GM18507 (cell line): ENCODE measurements at regions not wholly inside any gene's neighbourhood (a gene's known extent, or its start where the extent isn't known, plus 50 kb on each side); places are given as distances from the start of the nearest gene placed in this dataset.

ENCODE experiments used
- DNase-seq: peaks from one replicate; pipeline ENCODE4 v3.0.0; 2011; ENCODE audit warnings: low read depth; ENCODE audit not compliant: insufficient read length; ENCODE audit errors: extremely low spot score
- FAIRE-seq: peaks from 2 replicates; lab custom pipeline; 2011; peaks lifted over from hg19 to GRCh38; lab: Jason Lieb, UNC

GRCh38 chr2:9780368-9781130, 62.7 kb upstream of the TAF1B start:
- FAIRE-seq (no peak), DNase-seq (no peak)

- no peak for FAIRE-seq
- no peak for DNase-seq
Observed at GRCh38 chr2:9781252-9781651, 62.0 kb upstream of the TAF1B start.

GRCh38 chr2:9782197-9782719, 61.0 kb upstream of the TAF1B start:
- DNase-seq = no peak

DNA sequence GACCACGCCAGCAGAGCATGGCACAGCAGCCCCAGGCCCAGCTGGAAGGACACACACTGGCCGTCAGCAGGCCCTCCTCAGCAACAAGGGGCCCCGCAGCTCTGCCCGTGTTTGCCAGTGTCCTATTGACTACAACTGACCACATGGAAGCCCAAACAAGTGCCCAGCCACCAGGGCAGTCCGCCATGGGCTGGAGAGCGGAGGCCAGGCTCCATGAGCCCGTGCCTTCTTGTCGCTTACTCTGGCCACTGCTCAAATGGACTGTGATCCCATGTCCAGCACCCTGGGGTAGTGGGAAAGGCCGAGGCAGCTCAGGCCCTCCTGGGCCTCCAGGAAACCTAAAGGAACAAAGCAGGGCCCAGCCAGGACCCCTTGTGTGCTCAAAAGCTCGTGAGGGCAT, 53.9 kb upstream of the TAF1B start:
- FAIRE-seq (no peak), DNase-seq (no peak)

More at GRCh38 chr2:9782197-9782719, 61.0 kb upstream of the TAF1B start:
- FAIRE-seq = no peak

DNA sequence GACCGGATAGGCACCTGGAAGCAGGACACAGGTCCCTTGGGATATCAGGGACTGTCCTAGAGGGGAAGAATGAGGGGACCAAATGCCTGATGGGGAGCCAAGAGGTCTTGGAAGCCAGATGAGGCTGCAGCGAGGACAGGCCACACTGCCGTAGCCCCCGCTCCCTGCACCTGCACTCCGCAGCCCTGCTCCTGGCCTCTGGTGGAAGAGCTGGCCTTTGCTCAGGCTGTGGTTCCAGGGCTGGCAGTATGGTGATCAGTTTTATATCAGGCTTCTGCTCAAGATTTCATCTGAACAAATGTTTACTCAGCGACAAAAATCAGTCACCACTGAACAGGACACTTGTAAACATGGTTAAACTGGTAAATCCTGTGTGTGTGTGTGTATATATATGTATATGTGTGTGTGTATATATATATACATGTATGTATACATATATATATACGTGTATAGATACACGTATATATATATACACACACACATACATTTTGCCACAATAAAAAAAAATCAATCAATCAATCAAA, 52.5 kb upstream of the TAF1B start:
- FAIRE-seq (no peak), DNase-seq (no peak)

DNA sequence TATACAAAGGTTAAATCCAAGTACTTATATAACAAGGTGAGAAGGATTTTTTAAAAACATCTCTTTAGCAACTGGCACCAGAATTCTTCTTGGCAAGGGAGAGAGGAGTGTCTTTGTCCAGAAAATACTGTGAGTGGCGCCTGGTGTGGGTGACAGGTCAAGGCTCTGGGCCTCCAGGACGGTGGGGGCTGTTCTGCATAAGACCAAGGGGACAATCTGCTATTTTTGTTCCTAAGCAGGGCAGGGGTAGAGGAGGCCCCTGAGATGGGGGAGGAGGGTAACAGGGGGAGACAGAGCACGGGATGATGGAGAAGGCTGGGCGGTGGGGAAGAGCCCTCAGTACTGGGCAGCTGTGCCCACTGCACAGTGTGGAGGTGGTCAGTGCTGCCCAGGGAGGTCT, 51.6 kb upstream of the TAF1B start:
- no peak for FAIRE-seq
- DNase-seq = no peak

DNA sequence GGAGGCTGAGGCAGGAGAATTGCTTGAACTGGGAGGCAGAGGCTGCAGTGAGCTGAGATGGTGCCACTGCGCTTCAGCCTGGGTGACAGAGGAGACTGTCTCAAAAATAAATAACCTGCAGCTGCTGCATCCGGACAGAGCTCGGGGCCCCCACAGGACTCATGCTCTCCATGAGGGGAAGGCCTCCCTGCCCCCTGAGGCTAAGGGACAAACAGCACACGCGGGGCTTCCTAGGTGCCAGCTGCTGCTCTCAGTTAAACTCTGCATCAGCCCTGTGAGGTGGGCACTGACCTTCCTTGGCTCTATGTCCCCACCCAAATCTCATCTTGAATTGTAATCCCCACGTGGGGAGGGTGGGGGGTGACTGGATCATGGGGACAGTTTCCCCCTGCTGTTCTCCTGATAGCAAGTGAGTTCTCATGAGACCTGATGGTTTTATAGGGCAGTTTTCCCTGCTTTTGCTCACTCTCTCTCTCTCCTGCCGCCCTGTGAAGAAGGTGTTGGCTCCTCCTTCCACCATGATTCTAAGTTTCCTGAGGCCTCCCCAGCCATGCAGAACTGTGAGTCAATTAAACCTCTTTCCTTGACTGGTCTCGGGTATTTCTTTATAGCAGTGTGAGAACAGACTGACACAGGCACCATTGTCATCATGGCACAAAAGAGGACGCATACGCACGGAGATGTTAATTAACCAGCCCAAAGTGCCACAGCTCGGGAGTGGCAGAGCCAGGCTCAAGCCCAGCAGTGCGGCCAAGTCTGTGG, 49.9 kb upstream of the TAF1B start:
- DNase-seq (no peak), FAIRE-seq (no peak)
